HCT116 (cell line): ENCODE measurements at regions not wholly inside any gene's neighbourhood (a gene's known extent, or its start where the extent isn't known, plus 50 kb on each side); places are given as distances from the start of the nearest gene placed in this dataset.

Experiments used
- CEBPB ChIP-seq: IDR thresholded peaks from 2 replicates; pipeline ENCODE4 v1.6.1; 2012; ENCODE audit warnings: low read depth
- EGR1 ChIP-seq: IDR thresholded peaks from 2 replicates; pipeline ENCODE4 v1.6.1; 2012; ENCODE audit warnings: low read depth
- EZH2 ChIP-seq: fragments of 200-600 bp; sonication (generic); IDR thresholded peaks from 2 replicates; pipeline ENCODE4 v1.6.1; 2017; ENCODE audit warnings: antibody characterized with exemption, mixed run types
- EZH2phosphoT487 ChIP-seq: fragments of 200-600 bp; IDR thresholded peaks from 2 replicates; pipeline ENCODE4 v1.6.1; 2018; ENCODE audit warnings: antibody characterized with exemption, borderline replicate concordance
- FOSL1 ChIP-seq: IDR thresholded peaks from 2 replicates; pipeline ENCODE4 v1.6.1; 2012; ENCODE audit warnings: low read depth
- JUND ChIP-seq: IDR thresholded peaks from 2 replicates; pipeline ENCODE4 v1.6.1; 2012
- POLR2A ChIP-seq: IDR thresholded peaks from 2 replicates; pipeline ENCODE4 v1.7.0; 2011; ENCODE audit warnings: borderline replicate concordance; ENCODE audit not compliant: insufficient read depth, insufficient read length; ENCODE audit errors: extremely low read depth
- POLR2AphosphoS5 ChIP-seq: IDR thresholded peaks from 2 replicates; pipeline ENCODE4 v1.6.1; 2011; ENCODE audit warnings: mild to moderate bottlenecking, low read depth, low read length, moderate library complexity
- SIN3A ChIP-seq: IDR thresholded peaks from 2 replicates; pipeline ENCODE4 v1.6.1; 2012; ENCODE audit warnings: low read depth
- YY1 ChIP-seq: IDR thresholded peaks from 2 replicates; pipeline ENCODE4 v1.6.1; 2011; ENCODE audit warnings: low read length, low read depth, moderate library complexity, mild to moderate bottlenecking; ENCODE audit not compliant: insufficient replicate concordance; ENCODE audit errors: extremely low read depth
- ZFX ChIP-seq: fragments of 450-650 bp; IDR thresholded peaks from 2 replicates; pipeline ENCODE4 v1.6.1; 2017
- ZNF274 ChIP-seq: fragments of 200-500 bp; sonication (Bioruptor generic); IDR thresholded peaks from 2 replicates; pipeline ENCODE4 v1.6.1; 2014; ENCODE audit warnings: mild to moderate bottlenecking, low read depth, low read length, inconsistent platforms
- TF ChIP-seq, protein P1 (sequence below), 3 experiments: fragments of 200-600 bp in 1 of 3; sonication (generic) in 1 of 3; IDR thresholded peaks in 2 of 3; conservative IDR thresholded peaks in 1 of 3; 2 replicates each; pipeline ENCODE4 v1.5.1; 2012 to 2017; ENCODE audit warnings: low read depth in 2 of 3, low read length in 2 of 3, antibody characterized with exemption in 1 of 3, borderline replicate concordance in 1 of 3, control low read depth in 1 of 3, mild to moderate bottlenecking in 1 of 3, mixed read lengths in 1 of 3, mixed run types in 1 of 3, moderate library complexity in 1 of 3; ENCODE audit not compliant: insufficient read depth in 1 of 3
- TF ChIP-seq, protein P2 (sequence below): IDR thresholded peaks from 2 replicates; pipeline ENCODE4 v1.6.1; 2012; ENCODE audit warnings: low read depth

DNA sequence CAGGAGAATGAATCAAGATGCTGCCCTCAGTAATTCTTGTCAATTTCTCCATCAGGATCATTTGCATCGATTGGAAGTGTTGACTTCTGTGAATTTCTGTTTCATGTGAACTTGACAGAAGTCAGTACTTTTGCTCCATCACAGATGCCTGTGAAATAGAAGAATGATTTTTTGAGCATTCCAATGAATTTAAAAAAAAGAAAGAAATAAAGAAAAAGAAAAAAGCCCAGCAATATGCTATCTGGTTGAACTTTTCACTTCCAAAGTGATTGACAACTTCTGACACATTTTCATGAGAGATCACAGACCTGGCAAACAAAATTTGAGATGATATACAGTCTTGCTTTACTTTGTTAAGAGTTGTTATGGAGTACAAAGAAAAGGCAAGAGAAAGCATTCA is 175.3 kb downstream of the RWDD3 start:
- TF ChIP-seq, protein P1, sequence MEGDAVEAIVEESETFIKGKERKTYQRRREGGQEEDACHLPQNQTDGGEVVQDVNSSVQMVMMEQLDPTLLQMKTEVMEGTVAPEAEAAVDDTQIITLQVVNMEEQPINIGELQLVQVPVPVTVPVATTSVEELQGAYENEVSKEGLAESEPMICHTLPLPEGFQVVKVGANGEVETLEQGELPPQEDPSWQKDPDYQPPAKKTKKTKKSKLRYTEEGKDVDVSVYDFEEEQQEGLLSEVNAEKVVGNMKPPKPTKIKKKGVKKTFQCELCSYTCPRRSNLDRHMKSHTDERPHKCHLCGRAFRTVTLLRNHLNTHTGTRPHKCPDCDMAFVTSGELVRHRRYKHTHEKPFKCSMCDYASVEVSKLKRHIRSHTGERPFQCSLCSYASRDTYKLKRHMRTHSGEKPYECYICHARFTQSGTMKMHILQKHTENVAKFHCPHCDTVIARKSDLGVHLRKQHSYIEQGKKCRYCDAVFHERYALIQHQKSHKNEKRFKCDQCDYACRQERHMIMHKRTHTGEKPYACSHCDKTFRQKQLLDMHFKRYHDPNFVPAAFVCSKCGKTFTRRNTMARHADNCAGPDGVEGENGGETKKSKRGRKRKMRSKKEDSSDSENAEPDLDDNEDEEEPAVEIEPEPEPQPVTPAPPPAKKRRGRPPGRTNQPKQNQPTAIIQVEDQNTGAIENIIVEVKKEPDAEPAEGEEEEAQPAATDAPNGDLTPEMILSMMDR (IDR thresholded peaks at IDR 0.05 in 2 of 3, conservative IDR thresholded peaks at IDR 0.05 in 1 of 3; ENCODE audit: borderline replicate concordance in 1 of 3, insufficient read depth in 1 of 3, low read depth in 2 of 3, low read length in 2 of 3): no peak
- TF ChIP-seq, protein P2, sequence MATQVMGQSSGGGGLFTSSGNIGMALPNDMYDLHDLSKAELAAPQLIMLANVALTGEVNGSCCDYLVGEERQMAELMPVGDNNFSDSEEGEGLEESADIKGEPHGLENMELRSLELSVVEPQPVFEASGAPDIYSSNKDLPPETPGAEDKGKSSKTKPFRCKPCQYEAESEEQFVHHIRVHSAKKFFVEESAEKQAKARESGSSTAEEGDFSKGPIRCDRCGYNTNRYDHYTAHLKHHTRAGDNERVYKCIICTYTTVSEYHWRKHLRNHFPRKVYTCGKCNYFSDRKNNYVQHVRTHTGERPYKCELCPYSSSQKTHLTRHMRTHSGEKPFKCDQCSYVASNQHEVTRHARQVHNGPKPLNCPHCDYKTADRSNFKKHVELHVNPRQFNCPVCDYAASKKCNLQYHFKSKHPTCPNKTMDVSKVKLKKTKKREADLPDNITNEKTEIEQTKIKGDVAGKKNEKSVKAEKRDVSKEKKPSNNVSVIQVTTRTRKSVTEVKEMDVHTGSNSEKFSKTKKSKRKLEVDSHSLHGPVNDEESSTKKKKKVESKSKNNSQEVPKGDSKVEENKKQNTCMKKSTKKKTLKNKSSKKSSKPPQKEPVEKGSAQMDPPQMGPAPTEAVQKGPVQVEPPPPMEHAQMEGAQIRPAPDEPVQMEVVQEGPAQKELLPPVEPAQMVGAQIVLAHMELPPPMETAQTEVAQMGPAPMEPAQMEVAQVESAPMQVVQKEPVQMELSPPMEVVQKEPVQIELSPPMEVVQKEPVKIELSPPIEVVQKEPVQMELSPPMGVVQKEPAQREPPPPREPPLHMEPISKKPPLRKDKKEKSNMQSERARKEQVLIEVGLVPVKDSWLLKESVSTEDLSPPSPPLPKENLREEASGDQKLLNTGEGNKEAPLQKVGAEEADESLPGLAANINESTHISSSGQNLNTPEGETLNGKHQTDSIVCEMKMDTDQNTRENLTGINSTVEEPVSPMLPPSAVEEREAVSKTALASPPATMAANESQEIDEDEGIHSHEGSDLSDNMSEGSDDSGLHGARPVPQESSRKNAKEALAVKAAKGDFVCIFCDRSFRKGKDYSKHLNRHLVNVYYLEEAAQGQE: no peak
- no peak for TF ChIP-seq YY1
- TF ChIP-seq EGR1: no peak
- no peak for TF ChIP-seq POLR2A
- TF ChIP-seq EZH2: no peak
- TF ChIP-seq JUND: no peak
- TF ChIP-seq SIN3A: no peak
- no peak for TF ChIP-seq CEBPB
- TF ChIP-seq EZH2phosphoT487: no peak
- no peak for TF ChIP-seq ZNF274
- TF ChIP-seq POLR2AphosphoS5: no peak
- no peak for TF ChIP-seq ZFX
- TF ChIP-seq FOSL1: no peak
